ENCODE measurements at regions not wholly inside any gene's neighbourhood (a gene's known extent, or its start where the extent isn't known, plus 50 kb on each side); places are given as distances from the start of the nearest gene placed in this dataset.
A peak's percentile ranks its signal among the peaks of the same experiment; 100 is the strongest.
"Not testable (repeated sequence)": the region's sequence is repeated elsewhere in the genome, so short reads cannot be mapped to it uniquely, and the experiment has no call there.

- no peak for TF ChIP-seq CTCF (IDR thresholded peaks at IDR 0.05; ENCODE audit: control insufficient read depth, extremely low read depth, insufficient read depth)
- no peak for DNase-seq (ENCODE audit: low read depth)
- H3K4me3 ChIP-seq (ENCODE audit: low read depth, low read length): no peak overlapping the region
Measured at GRCh38 chr4:33477715-33478114, 2757.5 kb downstream of the PCDH7 start.

GRCh38 chr4:33482773-33483172, 2761.5 kb downstream of the ARAP2 start:
- TF ChIP-seq CTCF (IDR thresholded peaks at IDR 0.05; ENCODE audit: control insufficient read depth, extremely low read depth, insufficient read depth): no peak
- peak; percentile 90 for DNase-seq (ENCODE audit: low read depth)

GRCh38 chr4:33485111-33485510, 2759.2 kb downstream of the ARAP2 start:
- no peak for TF ChIP-seq CTCF (IDR thresholded peaks at IDR 0.05; ENCODE audit: control insufficient read depth, extremely low read depth, insufficient read depth)
- DNase-seq (ENCODE audit: low read depth): no peak
- no peak overlapping the region for H3K4me3 ChIP-seq (ENCODE audit: low read depth, low read length)

More at GRCh38 chr4:33482773-33483172, 2761.5 kb downstream of the ARAP2 start:
- H3K4me3 ChIP-seq (ENCODE audit: low read depth, low read length): no peak overlapping the region

GRCh38 chr4:33493231-33493630, 2751.1 kb downstream of the ARAP2 start:
- TF ChIP-seq CTCF (IDR thresholded peaks at IDR 0.05; ENCODE audit: control insufficient read depth, extremely low read depth, insufficient read depth): no peak
- no peak overlapping the region for H3K4me3 ChIP-seq (ENCODE audit: low read depth, low read length)
- no peak for DNase-seq (ENCODE audit: low read depth)

- H3K4me3 ChIP-seq (ENCODE audit: low read depth, low read length): no peak overlapping the region
- no peak for TF ChIP-seq CTCF (IDR thresholded peaks at IDR 0.05; ENCODE audit: control insufficient read depth, extremely low read depth, insufficient read depth)
- DNase-seq (ENCODE audit: low read depth): no peak
Measured at GRCh38 chr4:33494150-33494549, 2750.2 kb downstream of the ARAP2 start.

- not testable (repeated sequence) for DNase-seq (ENCODE audit: low read depth); H3K4me3 ChIP-seq (ENCODE audit: low read depth, low read length)
Measured at GRCh38 chr4:33501587-33501986, 2742.7 kb downstream of the ARAP2 start.

GRCh38 chr4:33512397-33512796, 2731.9 kb downstream of the ARAP2 start:
- no peak for TF ChIP-seq CTCF (IDR thresholded peaks at IDR 0.05; ENCODE audit: control insufficient read depth, extremely low read depth, insufficient read depth)
- DNase-seq (ENCODE audit: low read depth): no peak
- H3K4me3 ChIP-seq (ENCODE audit: low read depth, low read length): no peak overlapping the region

Measured in LNCaP clone FGC (cell line).